Psoas muscle (tissue), 7 donors: ENCODE measurements at regions not wholly inside any gene's neighbourhood (a gene's known extent, or its start where the extent isn't known, plus 50 kb on each side); places are given as distances from the start of the nearest gene placed in this dataset.

Experiments
- ATAC-seq, 4 donors: fragments of 200-7000 bp; cut with Tn5 transposase; one replicate each; pipeline ENCODE4 v1.9.1; 2020; ENCODE audit warnings: moderate library complexity in 3 of 4, mild to moderate bottlenecking in 2 of 4
- DNase-seq, 2 donors: peaks; one replicate each; pipeline ENCODE4 v3.0.0-alpha.2; 2020
- H3K27ac ChIP-seq: fragments of 200-600 bp; one replicate; pipeline ENCODE4 v1.8.0; 2022
- H3K27me3 ChIP-seq, 3 donors: fragments of 200-600 bp in 1 of 3; one replicate each; pipeline versions ENCODE4 v1.6.1 to v1.8.0; 2013 to 2022; ENCODE audit warnings: low read length in 2 of 3, mild to moderate bottlenecking in 2 of 3, moderate library complexity in 1 of 3; ENCODE audit not compliant: insufficient read depth in 3 of 3
- H3K36me3 ChIP-seq, 2 donors: fragments of 200-600 bp in 1 of 2; one replicate each; pipeline versions ENCODE4 v1.6.1 to v1.8.0; 2013 to 2022; ENCODE audit warnings: low read depth in 1 of 2, mild to moderate bottlenecking in 1 of 2, moderate library complexity in 1 of 2; ENCODE audit not compliant: insufficient read depth in 1 of 2
- H3K4me1 ChIP-seq: fragments of 200-600 bp; one replicate; pipeline ENCODE4 v1.8.0; 2022
- H3K4me3 ChIP-seq: fragments of 200-600 bp; one replicate; pipeline ENCODE4 v1.8.0; 2022; ENCODE audit warnings: mild to moderate bottlenecking
- H3K9me3 ChIP-seq: fragments of 200-600 bp; one replicate; pipeline ENCODE4 v1.8.0; 2022
- WGBS, 3 donors: extraction: QIAGEN DNeasy Blood & Tissue Kit; methylation state at CpG; one replicate each; pipeline versions ENCODE4 v1.1.6 to v1.1.7; 2013; 5-methylcytosine and 5-hydroxymethylcytosine counted together
- intact Hi-C, 2 donors: fragments of 100-400 bp; cut with DNase I; formaldehyde crosslinking; loops; one replicate each; pipeline versions ENCODE4 v1.11.0 to v1.14.2; 2022
- TF ChIP-seq, protein P1 (sequence below): fragments of 200-600 bp; IDR thresholded peaks from one replicate; pipeline ENCODE4 v1.8.0; 2022; ENCODE audit warnings: antibody characterized with exemption
- donor health status: healthy with polysubstance abuse.
- donor health status: DM: no; HTN: no; CAD: no; lungs with moderate emphysema.
- donor health status: Bipolar disorder and iron deficiency.
- donor health status: healthy.
- donor health status: DM: yes; HTN: yes; CAD: no.
- donor health status: DM: no; HTN: no; CAD: no.
- donor health status: DM: yes; HTN: yes; CAD: no.

DNA sequence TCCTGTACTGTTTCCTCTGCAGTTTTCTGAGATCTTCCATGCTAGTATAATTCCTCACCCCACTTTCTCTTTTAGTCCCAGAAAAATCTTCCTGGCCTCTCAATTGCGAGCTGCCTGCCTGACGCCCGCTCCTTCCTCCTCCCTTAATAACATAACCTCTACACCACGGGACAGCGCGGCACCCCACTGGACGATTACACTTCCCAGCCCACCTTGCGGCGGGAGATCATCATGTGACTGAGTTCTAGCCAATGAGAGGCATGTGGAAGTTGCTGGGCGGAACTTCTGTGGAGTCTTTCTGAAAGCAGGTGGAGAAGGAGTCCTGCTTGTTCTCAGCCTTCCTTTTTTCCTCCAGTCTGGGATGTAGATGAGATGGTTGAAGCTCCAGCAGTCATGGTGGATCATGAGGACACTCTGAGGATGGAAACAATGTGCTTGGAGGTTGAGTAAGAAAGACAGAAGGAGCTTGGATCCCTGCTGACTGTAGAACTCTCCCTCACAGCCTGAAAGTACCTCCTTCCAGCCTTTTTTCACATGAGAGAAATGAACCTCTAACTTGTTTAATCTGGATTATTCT lies 133.6 kb upstream of the VRK1 start:
- ATAC-seq = no peak
- Histone ChIP-seq H3K36me3 (no peaks in the 10 kb centered on the region), H3K4me3 (no peak overlapping the region), H3K4me1 (no peaks in the 10 kb centered on the region), H3K27me3 (peaks cover 0 to 4% (median 0%) of the 10 kb centered on the region in 3 donors), H3K9me3 (no peaks in the 10 kb centered on the region), H3K27ac (no peak overlapping the region)
- intact Hi-C loops = no loop called here
- WGBS, 3 donors = 80 to 92% (median 82%) methylated on average over 10 of the region's 10 CpGs
- TF ChIP-seq, protein P1, sequence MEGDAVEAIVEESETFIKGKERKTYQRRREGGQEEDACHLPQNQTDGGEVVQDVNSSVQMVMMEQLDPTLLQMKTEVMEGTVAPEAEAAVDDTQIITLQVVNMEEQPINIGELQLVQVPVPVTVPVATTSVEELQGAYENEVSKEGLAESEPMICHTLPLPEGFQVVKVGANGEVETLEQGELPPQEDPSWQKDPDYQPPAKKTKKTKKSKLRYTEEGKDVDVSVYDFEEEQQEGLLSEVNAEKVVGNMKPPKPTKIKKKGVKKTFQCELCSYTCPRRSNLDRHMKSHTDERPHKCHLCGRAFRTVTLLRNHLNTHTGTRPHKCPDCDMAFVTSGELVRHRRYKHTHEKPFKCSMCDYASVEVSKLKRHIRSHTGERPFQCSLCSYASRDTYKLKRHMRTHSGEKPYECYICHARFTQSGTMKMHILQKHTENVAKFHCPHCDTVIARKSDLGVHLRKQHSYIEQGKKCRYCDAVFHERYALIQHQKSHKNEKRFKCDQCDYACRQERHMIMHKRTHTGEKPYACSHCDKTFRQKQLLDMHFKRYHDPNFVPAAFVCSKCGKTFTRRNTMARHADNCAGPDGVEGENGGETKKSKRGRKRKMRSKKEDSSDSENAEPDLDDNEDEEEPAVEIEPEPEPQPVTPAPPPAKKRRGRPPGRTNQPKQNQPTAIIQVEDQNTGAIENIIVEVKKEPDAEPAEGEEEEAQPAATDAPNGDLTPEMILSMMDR = no peak
- no peak for DNase-seq

- Histone ChIP-seq H3K4me1 (no peaks in the 10 kb centered on the region), H3K27me3 (peaks cover 0 to 4% (median 0%) of the 10 kb centered on the region in 3 donors), H3K4me3 (no peak overlapping the region), H3K36me3 (no peaks in the 10 kb centered on the region), H3K9me3 (no peaks in the 10 kb centered on the region), H3K27ac (no peak overlapping the region)
- ATAC-seq (no peak), DNase-seq (no peak)
- intact Hi-C loops = no loop called here
- WGBS, 3 donors = 69 to 80% (median 73%) methylated on average over 6 of the region's 6 CpGs
- TF ChIP-seq, protein P1 = no peak
Observed at GRCh38 chr14:96666088-96666487, 131.1 kb upstream of the VRK1 start.

DNA sequence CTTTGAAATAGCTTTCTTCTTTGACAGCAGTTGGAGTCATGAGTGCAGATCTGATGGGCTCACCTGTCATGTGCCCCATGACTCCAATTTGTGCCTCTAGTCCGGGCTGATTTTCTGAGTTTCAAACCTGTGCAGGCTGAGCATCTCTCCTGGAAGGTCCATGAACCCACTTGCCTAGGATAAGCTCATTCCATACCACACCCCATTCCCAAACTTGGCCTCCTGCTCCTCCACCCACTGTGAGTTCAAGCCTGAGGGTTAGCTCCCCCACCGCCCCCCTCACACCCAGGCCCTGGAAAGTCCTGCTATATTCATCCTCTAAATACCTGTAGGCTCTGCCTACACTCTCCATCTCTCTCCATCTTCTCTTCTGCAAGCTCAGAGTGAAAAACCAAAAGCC lies 126.8 kb upstream of the VRK1 start:
- no peak overlapping the region for H3K27ac ChIP-seq
- H3K9me3 ChIP-seq = no peaks in the 10 kb centered on the region
- ATAC-seq (no peak), DNase-seq (no peak)
- intact Hi-C loops = no loop called here
- H3K4me1 ChIP-seq = no peaks in the 10 kb centered on the region
- TF ChIP-seq, protein P1 = no peak
- WGBS, 3 donors = 69 to 79% (median 75%) methylated on average over 2 of the region's 2 CpGs
- H3K4me3 ChIP-seq = no peak overlapping the region
- peaks cover 0 to 2% (median 0%) of the 10 kb centered on the region in 3 donors for H3K27me3 ChIP-seq
- no peaks in the 10 kb centered on the region for H3K36me3 ChIP-seq

DNA sequence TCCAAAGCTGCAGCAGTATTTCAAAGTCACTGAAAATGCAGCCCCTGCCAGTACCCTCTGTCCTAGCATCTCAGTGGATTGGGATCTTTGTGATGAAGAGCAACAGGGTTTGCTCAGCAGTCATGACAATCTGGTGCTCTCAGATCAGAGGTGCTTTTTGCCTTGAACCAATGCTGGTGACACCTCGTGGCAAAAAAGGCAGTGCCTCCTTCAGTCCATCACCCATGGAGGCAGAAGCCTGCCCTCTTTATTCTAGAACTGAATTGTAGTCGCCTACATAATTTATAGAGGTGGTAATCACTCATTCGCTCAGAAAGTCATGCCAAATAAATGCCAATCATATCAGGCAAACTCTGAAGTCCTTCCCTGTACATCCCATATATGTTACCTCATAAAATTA lies 126.0 kb upstream of the VRK1 start:
- Histone ChIP-seq H3K36me3 (no peaks in the 10 kb centered on the region), H3K4me1 (no peaks in the 10 kb centered on the region), H3K27me3 (peaks cover 0 to 2% (median 0%) of the 10 kb centered on the region in 3 donors), H3K9me3 (no peaks in the 10 kb centered on the region), H3K4me3 (no peak overlapping the region), H3K27ac (no peak overlapping the region)
- intact Hi-C loops = no loop called here
- DNase-seq (no peak), ATAC-seq (no peak)
- TF ChIP-seq, protein P1 = no peak
- WGBS, 3 donors = 66 to 67% (median 67%) methylated on average over 3 of the region's 3 CpGs

GRCh38 chr14:96673706-96674105 lies 123.5 kb upstream of the VRK1 start:
- intact Hi-C loops = no loop called here

More at GRCh38 chr14:96673706-96674105, 123.5 kb upstream of the VRK1 start:
- H3K27ac ChIP-seq = no peak overlapping the region
- no peaks in the 10 kb centered on the region for H3K9me3 ChIP-seq
- H3K4me1 ChIP-seq = no peaks in the 10 kb centered on the region
- DNase-seq (no peak), ATAC-seq (no peak)
- TF ChIP-seq, protein P1 = no peak
- no peak overlapping the region for H3K4me3 ChIP-seq
- H3K27me3 ChIP-seq = peaks cover 0 to 2% (median 0%) of the 10 kb centered on the region in 3 donors
- WGBS, 3 donors = 81 to 84% (median 82%) methylated on average over 4 of the region's 4 CpGs
- H3K36me3 ChIP-seq = no peaks in the 10 kb centered on the region
